Inflammatory macrophage treated with lipopolysaccharide for 1 hour (primary cell): ENCODE measurements at regions not wholly inside any gene's neighbourhood (a gene's known extent, or its start where the extent isn't known, plus 50 kb on each side); places are given as distances from the start of the nearest gene placed in this dataset.
"Not testable (repeated sequence)": the region's sequence is repeated elsewhere in the genome, so short reads cannot be mapped to it uniquely, and the experiment has no call there.

ENCODE experiments used
- DNase-seq, 2 donors: peaks; one replicate each; pipeline ENCODE4 v3.0.0-alpha.2; 2020 to 2022

GRCh38 chr1:90864681-90865080 is 147.6 kb upstream of the BARHL2 start:
- no peak for DNase-seq

- DNase-seq: peak in 1 of 2 donors; percentile 8
Measured at GRCh38 chr1:90862782-90863181, 145.7 kb upstream of the BARHL2 start.

GRCh38 chr1:90861421-90861820 is 144.3 kb upstream of the BARHL2 start:
- not testable (repeated sequence) for DNase-seq

GRCh38 chr1:90856463-90857007 is 139.4 kb upstream of the BARHL2 start:
- DNase-seq: no peak

GRCh38 chr1:90854397-90854924 is 137.4 kb upstream of the BARHL2 start:
- no peak for DNase-seq

- no peak for DNase-seq
Measured at GRCh38 chr1:90851711-90852050, 134.6 kb upstream of the BARHL2 start.

GRCh38 chr1:90850898-90851710 is 134.0 kb upstream of the BARHL2 start:
- peak; percentile 53 to 69 for DNase-seq

- DNase-seq: peak; percentile 17
Measured at GRCh38 chr1:90850181-90850897, 133.2 kb upstream of the BARHL2 start.

GRCh38 chr1:90841473-90841872 is 124.4 kb upstream of the BARHL2 start:
- no peak for DNase-seq

- no peak for DNase-seq
Measured at GRCh38 chr1:90840352-90840751, 123.2 kb upstream of the BARHL2 start.

- DNase-seq: no peak
Measured at GRCh38 chr1:90839323-90839722, 122.2 kb upstream of the BARHL2 start.

GRCh38 chr1:90838720-90839119 is 121.6 kb upstream of the BARHL2 start:
- no peak for DNase-seq

- DNase-seq: no peak
Measured at GRCh38 chr1:90837420-90837819, 120.3 kb upstream of the BARHL2 start.

GRCh38 chr1:90836345-90836679 is 119.2 kb upstream of the BARHL2 start:
- no peak for DNase-seq

GRCh38 chr1:90835661-90836344 is 118.7 kb upstream of the BARHL2 start:
- DNase-seq: no peak

GRCh38 chr1:90834886-90835660 is 118.0 kb upstream of the BARHL2 start:
- peak in 1 of 2 donors; percentile 24 for DNase-seq

GRCh38 chr1:90834354-90834885 is 117.3 kb upstream of the BARHL2 start:
- DNase-seq: no peak

GRCh38 chr1:90833466-90834110 is 116.5 kb upstream of the BARHL2 start:
- no peak for DNase-seq

GRCh38 chr1:90831910-90832309 is 114.8 kb upstream of the BARHL2 start:
- no peak for DNase-seq

GRCh38 chr1:90826834-90827233 is 109.7 kb upstream of the BARHL2 start:
- no peak for DNase-seq

- no peak for DNase-seq
Measured at GRCh38 chr1:90826024-90826423, 108.9 kb upstream of the BARHL2 start.

- DNase-seq: no peak
Measured at GRCh38 chr1:90824551-90824950, 107.4 kb upstream of the BARHL2 start.
